Tibial nerve (tissue), 4 donors: ENCODE measurements at regions not wholly inside any gene's neighbourhood (a gene's known extent, or its start where the extent isn't known, plus 50 kb on each side); places are given as distances from the start of the nearest gene placed in this dataset.

ENCODE experiments used
- DNase-seq, 2 donors: peaks; one replicate each; pipeline ENCODE4 v3.0.0-alpha.2; 2019; ENCODE audit warnings: low spot score in 2 of 2
- H3K27ac ChIP-seq, 4 donors: fragments of 200-600 bp; sonication (generic) in 3 of 4; one replicate each; pipeline ENCODE4 v1.5.1; 2017 to 2019; ENCODE audit warnings: mild to moderate bottlenecking in 1 of 4
- H3K27me3 ChIP-seq, 2 donors: fragments of 200-600 bp; sonication (generic) in 1 of 2; one replicate each; pipeline versions ENCODE4 v1.5.1 to v1.6.0; 2017 to 2019
- H3K36me3 ChIP-seq, 3 donors: fragments of 200-600 bp; sonication (generic); one replicate each; pipeline ENCODE4 v1.5.1; 2018 to 2019
- H3K4me1 ChIP-seq, 4 donors: fragments of 200-600 bp; sonication (generic) in 3 of 4; one replicate each; pipeline ENCODE4 v1.5.1; 2017 to 2019
- H3K4me3 ChIP-seq, 4 donors: fragments of 200-600 bp; sonication (generic) in 3 of 4; one replicate each; pipeline ENCODE4 v1.5.1; 2017 to 2019; ENCODE audit warnings: mild to moderate bottlenecking in 1 of 4, moderate library complexity in 1 of 4
- H3K9me3 ChIP-seq, 4 donors: fragments of 200-600 bp; sonication (generic) in 3 of 4; one replicate each; pipeline ENCODE4 v1.5.1; 2017 to 2019
- CTCF ChIP-seq, 5 experiments: fragments of 200-600 bp in 3 of 5; fragments of 450-650 bp in 2 of 5; sonication (generic) in 3 of 5; IDR thresholded peaks; one replicate each; pipeline ENCODE4 v1.5.1; 2016 to 2019; ENCODE audit warnings: antibody characterized with exemption in 5 of 5, mild to moderate bottlenecking in 3 of 5, moderate library complexity in 2 of 5
- EP300 ChIP-seq, 2 donors: sonication (generic); formaldehyde crosslinking; IDR thresholded peaks; one replicate each; pipeline ENCODE4 v1.6.1; 2017; ENCODE audit warnings: antibody characterized with exemption in 2 of 2, mild to moderate bottlenecking in 1 of 2
- POLR2A ChIP-seq, 2 donors: fragments of 450-650 bp; IDR thresholded peaks; one replicate each; pipeline ENCODE4 v1.6.1; 2017; ENCODE audit warnings: antibody characterized with exemption in 2 of 2, mild to moderate bottlenecking in 2 of 2, moderate library complexity in 2 of 2
- WGBS, 2 donors: methylation state at CpG; one replicate each; pipeline ENCODE4 v1.1.5; 2018; 5-methylcytosine and 5-hydroxymethylcytosine counted together

GRCh38 chr12:115885040-115885690 is 392.3 kb downstream of the MED13L start:
- H3K36me3 ChIP-seq = no peaks in the 10 kb centered on the region
- no peaks in the 10 kb centered on the region for H3K4me1 ChIP-seq
- TF ChIP-seq CTCF (IDR thresholded peaks at IDR 0.05) (no peak), EP300 (IDR thresholded peaks at IDR 0.05) (no peak), POLR2A (IDR thresholded peaks at IDR 0.05) (no peak)
- H3K9me3 ChIP-seq = peaks cover 0 to 7% (median 0%) of the 10 kb centered on the region in 4 donors
- peaks cover 0 to 4% of the 10 kb centered on the region in 2 donors for H3K27me3 ChIP-seq
- no peak for DNase-seq
- 54 to 67% methylated on average over 12 of the region's 12 CpGs for WGBS, 2 donors
- H3K27ac ChIP-seq = no peak overlapping the region
- no peak overlapping the region for H3K4me3 ChIP-seq

- Histone ChIP-seq H3K36me3 (no peaks in the 10 kb centered on the region), H3K4me3 (no peak overlapping the region), H3K27ac (no peak overlapping the region), H3K9me3 (peaks cover 0 to 7% (median 0%) of the 10 kb centered on the region in 4 donors), H3K27me3 (peaks cover 0 to 4% of the 10 kb centered on the region in 2 donors), H3K4me1 (no peaks in the 10 kb centered on the region)
- no peak for DNase-seq
- TF ChIP-seq CTCF (IDR thresholded peaks at IDR 0.05) (no peak), POLR2A (IDR thresholded peaks at IDR 0.05) (no peak), EP300 (IDR thresholded peaks at IDR 0.05) (no peak)
Measured at GRCh38 chr12:115882936-115883335, 394.6 kb downstream of the MED13L start.

- no peak overlapping the region for H3K4me3 ChIP-seq
- 91 to 97% methylated on average over 3 of the region's 3 CpGs for WGBS, 2 donors
- DNase-seq = no peak
- no peak for TF ChIP-seq POLR2A (IDR thresholded peaks at IDR 0.05)
- TF ChIP-seq EP300 (IDR thresholded peaks at IDR 0.05) = no peak
- TF ChIP-seq CTCF (IDR thresholded peaks at IDR 0.05) = no peak
- H3K27ac ChIP-seq = no peak overlapping the region
- peaks cover 0 to 15% (median 2%) of the 10 kb centered on the region in 4 donors for H3K9me3 ChIP-seq
- peaks cover 0 to 4% of the 10 kb centered on the region in 2 donors for H3K27me3 ChIP-seq
- no peaks in the 10 kb centered on the region for H3K36me3 ChIP-seq
- no peaks in the 10 kb centered on the region for H3K4me1 ChIP-seq
Measured at GRCh38 chr12:115880238-115880637, 397.3 kb downstream of the MED13L start.

- H3K4me3 ChIP-seq = no peak overlapping the region
- no peaks in the 10 kb centered on the region for H3K4me1 ChIP-seq
- 36 to 45% methylated on average over 5 of the region's 5 CpGs for WGBS, 2 donors
- peaks cover 0 to 15% (median 2%) of the 10 kb centered on the region in 4 donors for H3K9me3 ChIP-seq
- TF ChIP-seq CTCF (IDR thresholded peaks at IDR 0.05) (no peak), EP300 (IDR thresholded peaks at IDR 0.05) (no peak), POLR2A (IDR thresholded peaks at IDR 0.05) (no peak)
- no peak for DNase-seq
- H3K36me3 ChIP-seq = no peaks in the 10 kb centered on the region
- peaks cover 0 to 4% of the 10 kb centered on the region in 2 donors for H3K27me3 ChIP-seq
- H3K27ac ChIP-seq = no peak overlapping the region
Measured at GRCh38 chr12:115879354-115879753, 398.1 kb downstream of the MED13L start.

- no peak overlapping the region for H3K4me3 ChIP-seq
- peaks cover 0 to 8% (median 2%) of the 10 kb centered on the region in 4 donors for H3K9me3 ChIP-seq
- no peak overlapping the region for H3K27ac ChIP-seq
- no peaks in the 10 kb centered on the region for H3K4me1 ChIP-seq
- 85 to 88% methylated on average over 3 of the region's 3 CpGs for WGBS, 2 donors
- no peak for TF ChIP-seq EP300 (IDR thresholded peaks at IDR 0.05)
- TF ChIP-seq POLR2A (IDR thresholded peaks at IDR 0.05) = no peak
- no peak for TF ChIP-seq CTCF (IDR thresholded peaks at IDR 0.05)
- no peak for DNase-seq
- H3K36me3 ChIP-seq = no peaks in the 10 kb centered on the region
- no peaks in the 10 kb centered on the region for H3K27me3 ChIP-seq
Measured at GRCh38 chr12:115873451-115874082, 403.9 kb downstream of the MED13L start.
